Loucy (cell line): ENCODE measurements at regions not wholly inside any gene's neighbourhood (a gene's known extent, or its start where the extent isn't known, plus 50 kb on each side); places are given as distances from the start of the nearest gene placed in this dataset.

Experiments used
- H2AFZ ChIP-seq: fragments of 200-600 bp; sonication (generic); 2 replicates; pipeline ENCODE4 v1.6.0; 2016; ENCODE audit warnings: antibody characterized with exemption, mild to moderate bottlenecking, low read length, moderate library complexity
- H3F3A ChIP-seq: fragments of 200-600 bp; 2 replicates; pipeline ENCODE4 v1.6.0; 2016; ENCODE audit warnings: antibody characterized with exemption, low read depth, mild to moderate bottlenecking
- H3K27me3 ChIP-seq: fragments of 200-600 bp; sonication (generic); 2 replicates; pipeline ENCODE4 v1.6.1; 2014; ENCODE audit warnings: low read length, mild to moderate bottlenecking; ENCODE audit not compliant: insufficient read depth, poor library complexity, severe bottlenecking
- H3K36me3 ChIP-seq: fragments of 200-600 bp; sonication (generic); 2 replicates; pipeline ENCODE4 v1.6.1; 2016; ENCODE audit warnings: low read length; ENCODE audit not compliant: insufficient read depth
- H3K4me1 ChIP-seq: fragments of 200-600 bp; sonication (generic); 2 replicates; pipeline ENCODE4 v1.5.1; 2014; ENCODE audit warnings: low read length, mild to moderate bottlenecking; ENCODE audit not compliant: insufficient read depth, poor library complexity, severe bottlenecking
- H3K4me2 ChIP-seq: fragments of 200-600 bp; sonication (generic); 2 replicates; pipeline ENCODE4 v1.6.0; 2014; ENCODE audit warnings: antibody characterized with exemption, low read length, low read depth, mild to moderate bottlenecking; ENCODE audit not compliant: poor library complexity, severe bottlenecking
- H3K4me3 ChIP-seq: fragments of 200-600 bp; sonication (generic); 2 replicates; pipeline ENCODE4 v1.5.1; 2014; ENCODE audit warnings: low read length, mild to moderate bottlenecking, mixed read lengths; ENCODE audit not compliant: poor library complexity, severe bottlenecking
- H3K79me2 ChIP-seq: fragments of 200-600 bp; sonication (generic); 2 replicates; pipeline ENCODE4 v1.6.1; 2014; ENCODE audit warnings: low read length; ENCODE audit not compliant: insufficient read depth
- H3K9ac ChIP-seq: fragments of 200-600 bp; sonication (generic); 2 replicates; pipeline ENCODE4 v1.6.0; 2014; ENCODE audit warnings: mild to moderate bottlenecking, low read depth, low read length, moderate library complexity; ENCODE audit not compliant: poor library complexity, severe bottlenecking
- H3K9me2 ChIP-seq: fragments of 200-600 bp; sonication (generic); replicated peaks from 2 replicates; pipeline ENCODE4 v1.6.1; 2016; ENCODE audit warnings: low read depth, low read length, mixed read lengths
- H3K9me3 ChIP-seq: fragments of 200-600 bp; sonication (generic); 2 replicates; pipeline ENCODE4 v1.6.1; 2014; ENCODE audit warnings: mild to moderate bottlenecking, antibody characterized with exemption, low read length, low read depth; ENCODE audit not compliant: insufficient read depth
- H4K20me1 ChIP-seq: fragments of 200-600 bp; sonication (generic); 2 replicates; pipeline ENCODE4 v1.6.0; 2014; ENCODE audit warnings: antibody characterized with exemption, low read length, mild to moderate bottlenecking; ENCODE audit not compliant: insufficient read depth, poor library complexity, severe bottlenecking
- CTCF ChIP-seq: fragments of 200-600 bp; sonication (generic); conservative IDR thresholded peaks from 2 replicates; pipeline ENCODE4 v1.5.1; 2014; ENCODE audit warnings: mild to moderate bottlenecking, antibody characterized with exemption, low read length
- EZH2phosphoT487 ChIP-seq: fragments of 200-600 bp; IDR thresholded peaks from 2 replicates; pipeline ENCODE4 v1.6.1; 2018; ENCODE audit warnings: antibody characterized with exemption, mild to moderate bottlenecking, moderate library complexity, borderline replicate concordance

DNA sequence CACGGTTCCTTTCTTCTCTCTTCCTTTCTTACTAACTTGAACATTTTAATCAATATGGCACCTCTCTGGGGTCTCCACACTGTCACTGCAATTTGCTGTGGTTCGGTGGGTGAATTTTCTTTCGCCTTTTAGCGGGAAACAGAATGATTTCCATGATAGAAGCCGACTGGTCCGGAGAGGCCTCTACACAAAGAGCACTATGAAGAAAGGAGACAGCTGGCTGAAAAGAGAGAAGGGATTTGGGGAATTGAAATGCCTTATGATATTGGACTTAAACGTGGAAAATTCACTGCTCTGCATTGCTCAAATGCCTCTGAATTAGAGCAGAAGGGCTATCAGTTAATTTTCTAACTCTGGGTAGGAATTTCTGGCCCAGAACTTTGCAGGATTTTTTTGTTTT is 55.9 kb downstream of the KCNA5 start:
- no peaks in the 10 kb centered on the region for H4K20me1 ChIP-seq
- no peaks in the 10 kb centered on the region for H3K4me1 ChIP-seq
- H3K9ac ChIP-seq = no peak overlapping the region
- H2AFZ ChIP-seq = no peak overlapping the region
- no peaks in the 10 kb centered on the region for H3K27me3 ChIP-seq
- no peaks in the 10 kb centered on the region for H3K9me2 ChIP-seq
- TF ChIP-seq CTCF = no peak
- TF ChIP-seq EZH2phosphoT487 = no peak
- no peak overlapping the region for H3K4me2 ChIP-seq
- no peak overlapping the region for H3K4me3 ChIP-seq
- H3K79me2 ChIP-seq = no peaks in the 10 kb centered on the region
- no peaks in the 10 kb centered on the region for H3K9me3 ChIP-seq
- no peaks in the 10 kb centered on the region for H3F3A ChIP-seq
- H3K36me3 ChIP-seq = no peaks in the 10 kb centered on the region

GRCh38 chr12:5101686-5102085 is 58.0 kb downstream of the KCNA5 start:
- no peaks in the 10 kb centered on the region for H4K20me1 ChIP-seq
- no peaks in the 10 kb centered on the region for H3K27me3 ChIP-seq
- no peak overlapping the region for H3K9ac ChIP-seq
- H3K36me3 ChIP-seq = no peaks in the 10 kb centered on the region
- no peak overlapping the region for H2AFZ ChIP-seq
- TF ChIP-seq EZH2phosphoT487 = no peak
- TF ChIP-seq CTCF = no peak
- no peaks in the 10 kb centered on the region for H3K79me2 ChIP-seq
- H3K9me2 ChIP-seq = no peaks in the 10 kb centered on the region
- H3F3A ChIP-seq = no peaks in the 10 kb centered on the region
- no peaks in the 10 kb centered on the region for H3K9me3 ChIP-seq
- H3K4me3 ChIP-seq = no peak overlapping the region
- no peaks in the 10 kb centered on the region for H3K4me1 ChIP-seq
- no peak overlapping the region for H3K4me2 ChIP-seq

GRCh38 chr12:5102261-5102789 is 58.6 kb downstream of the KCNA5 start:
- TF ChIP-seq EZH2phosphoT487 (no peak), CTCF (no peak)
- no peaks in the 10 kb centered on the region for H3K9me3 ChIP-seq
- no peaks in the 10 kb centered on the region for H3K4me1 ChIP-seq
- H3K4me2 ChIP-seq = no peak overlapping the region
- H3K9ac ChIP-seq = no peak overlapping the region
- H3F3A ChIP-seq = no peaks in the 10 kb centered on the region
- H3K4me3 ChIP-seq = no peak overlapping the region
- H3K27me3 ChIP-seq = no peaks in the 10 kb centered on the region
- no peaks in the 10 kb centered on the region for H3K36me3 ChIP-seq
- no peaks in the 10 kb centered on the region for H3K79me2 ChIP-seq
- no peak overlapping the region for H2AFZ ChIP-seq
- no peaks in the 10 kb centered on the region for H4K20me1 ChIP-seq
- H3K9me2 ChIP-seq = no peaks in the 10 kb centered on the region
